Liver (tissue), 8 donors: ENCODE measurements at regions not wholly inside any gene's neighbourhood (a gene's known extent, or its start where the extent isn't known, plus 50 kb on each side); places are given as distances from the start of the nearest gene placed in this dataset.

ENCODE experiments used
- DNase-seq: peaks from one replicate; pipeline ENCODE4 v3.0.0-alpha.2; 2017; ENCODE audit warnings: low spot score
- H3K27ac ChIP-seq, 2 donors: one replicate each; pipeline ENCODE4 v1.7.0; 2013; ENCODE audit warnings: inconsistent platforms in 2 of 2, low read length in 2 of 2, control low read depth in 1 of 2, low read depth in 1 of 2, mild to moderate bottlenecking in 1 of 2
- H3K27me3 ChIP-seq, 4 donors: one replicate each; pipeline versions ENCODE4 v1.6.1 to v1.7.0; 2013; ENCODE audit warnings: low read length in 3 of 4, inconsistent platforms in 1 of 4, mild to moderate bottlenecking in 1 of 4, moderate library complexity in 1 of 4; ENCODE audit not compliant: control insufficient read depth in 4 of 4, insufficient read depth in 4 of 4
- H3K36me3 ChIP-seq, 4 donors: one replicate each; pipeline versions ENCODE4 v1.6.1 to v1.7.0; 2013; ENCODE audit warnings: low read length in 3 of 4, mild to moderate bottlenecking in 3 of 4, low read depth in 1 of 4, moderate library complexity in 1 of 4; ENCODE audit not compliant: control insufficient read depth in 4 of 4, insufficient read depth in 3 of 4
- H3K4me1 ChIP-seq, 4 donors: one replicate each; pipeline versions ENCODE4 v1.6.1 to v1.7.0; 2013; ENCODE audit warnings: low read length in 3 of 4, mild to moderate bottlenecking in 3 of 4, moderate library complexity in 1 of 4; ENCODE audit not compliant: control insufficient read depth in 4 of 4, insufficient read depth in 4 of 4
- H3K4me3 ChIP-seq, 3 donors: one replicate each; pipeline versions ENCODE4 v1.6.1 to v1.7.0; 2013; ENCODE audit warnings: low read length in 3 of 3, control low read depth in 1 of 3, low read depth in 1 of 3, mild to moderate bottlenecking in 1 of 3
- H3K9ac ChIP-seq, 2 donors: one replicate each; pipeline ENCODE4 v1.7.0; 2013; ENCODE audit warnings: low read length in 2 of 2, mild to moderate bottlenecking in 2 of 2, moderate library complexity in 2 of 2, control low read depth in 1 of 2, low read depth in 1 of 2
- H3K9me3 ChIP-seq, 4 donors: one replicate each; pipeline versions ENCODE4 v1.6.1 to v1.7.0; 2013; ENCODE audit warnings: low read length in 3 of 4; ENCODE audit not compliant: control insufficient read depth in 4 of 4
- EGR1 ChIP-seq, 2 donors: IDR thresholded peaks; 2 replicates each; pipeline ENCODE4 v1.6.1; 2016 to 2018; ENCODE audit warnings: antibody characterized with exemption in 2 of 2, low read depth in 2 of 2
- FOXA1 ChIP-seq: IDR thresholded peaks from 2 replicates; pipeline ENCODE4 v1.6.1; 2016; ENCODE audit warnings: antibody characterized with exemption
- GABPA ChIP-seq, 2 donors: IDR thresholded peaks in 1 of 2; conservative IDR thresholded peaks in 1 of 2; 2 replicates each; pipeline ENCODE4 v1.6.1; 2016; ENCODE audit warnings: antibody characterized with exemption in 2 of 2, mild to moderate bottlenecking in 1 of 2, moderate library complexity in 1 of 2
- HNF4A ChIP-seq, 2 donors: conservative IDR thresholded peaks; 2 replicates each; pipeline ENCODE4 v1.6.1; 2016; ENCODE audit warnings: antibody characterized with exemption in 2 of 2, mild to moderate bottlenecking in 2 of 2
- HNF4G ChIP-seq: IDR thresholded peaks from 2 replicates; pipeline ENCODE4 v1.6.1; 2016; ENCODE audit warnings: antibody characterized with exemption
- JUND ChIP-seq, 2 donors: IDR thresholded peaks; 2 replicates each; pipeline ENCODE4 v1.6.1; 2016; ENCODE audit warnings: antibody characterized with exemption in 2 of 2
- NR2F2 ChIP-seq: IDR thresholded peaks from 2 replicates; pipeline ENCODE4 v1.6.1; 2016; ENCODE audit warnings: antibody characterized with exemption
- RAD21 ChIP-seq, 2 donors: IDR thresholded peaks; 2 replicates each; pipeline ENCODE4 v1.6.1; 2016; ENCODE audit warnings: antibody characterized with exemption in 2 of 2, mild to moderate bottlenecking in 2 of 2
- RXRA ChIP-seq, 2 donors: IDR thresholded peaks; 2 replicates each; pipeline ENCODE4 v1.6.1; 2017 to 2018; ENCODE audit warnings: antibody characterized with exemption in 2 of 2, mild to moderate bottlenecking in 1 of 2
- SP1 ChIP-seq: IDR thresholded peaks from 2 replicates; pipeline ENCODE4 v1.6.1; 2018; ENCODE audit warnings: antibody characterized with exemption, mild to moderate bottlenecking
- TAF1 ChIP-seq: conservative IDR thresholded peaks from 2 replicates; pipeline ENCODE4 v1.6.1; 2016; ENCODE audit warnings: antibody characterized with exemption, mild to moderate bottlenecking
- WGBS: extraction: QIAGEN DNeasy Blood & Tissue Kit; methylation state at CpG from one replicate; pipeline ENCODE4 v1.1.7; 2013; 5-methylcytosine and 5-hydroxymethylcytosine counted together
- TF ChIP-seq, protein P1 (sequence below): IDR thresholded peaks from 2 replicates; pipeline ENCODE4 v1.6.1; 2016; ENCODE audit warnings: antibody characterized with exemption
- TF ChIP-seq, protein P2 (sequence below): IDR thresholded peaks from 2 replicates; pipeline ENCODE4 v1.6.1; 2016; ENCODE audit warnings: antibody characterized with exemption
- TF ChIP-seq, protein P3 (sequence below): fragments of 150-350 bp; IDR thresholded peaks from 2 replicates; pipeline ENCODE4 v1.5.1; 2017; ENCODE audit warnings: improper control_type of control experiment, low read depth, low read length; ENCODE audit not compliant: missing input control
- donor health status: healthy.
- donor health status: healthy.
- donor health status: healthy.
- donor health status: healthy.
- donor health status: healthy.

DNA sequence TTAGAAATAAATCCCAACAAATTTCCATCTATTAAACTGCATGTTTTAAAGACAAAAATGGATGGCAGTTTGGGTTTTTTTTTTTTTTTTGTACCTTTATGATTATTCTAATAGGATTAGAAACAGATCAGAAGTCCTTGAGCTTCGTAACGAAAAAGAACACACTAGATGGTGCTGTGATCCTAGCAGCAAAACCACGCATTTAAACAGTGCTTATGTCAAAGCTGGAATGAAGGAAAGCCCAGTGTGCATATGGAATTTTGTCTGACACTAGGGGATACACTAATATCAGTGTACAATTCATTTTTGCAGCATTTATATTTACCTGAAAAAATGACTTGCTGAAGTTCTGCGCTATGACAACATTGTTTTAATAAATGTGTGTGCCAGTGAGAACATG is 229.1 kb downstream of the VEGFC start:
- Histone ChIP-seq H3K27me3 (no peaks in the 10 kb centered on the region), H3K4me1 (no peaks in the 10 kb centered on the region), H3K27ac (no peak overlapping the region), H3K9ac (no peak overlapping the region), H3K4me3 (no peak overlapping the region), H3K36me3 (no peaks in the 10 kb centered on the region), H3K9me3 (no peaks in the 10 kb centered on the region)
- 66% methylated on average over 4 of the region's 4 CpGs for WGBS
- DNase-seq, result no peak
- TF ChIP-seq, protein P1, sequence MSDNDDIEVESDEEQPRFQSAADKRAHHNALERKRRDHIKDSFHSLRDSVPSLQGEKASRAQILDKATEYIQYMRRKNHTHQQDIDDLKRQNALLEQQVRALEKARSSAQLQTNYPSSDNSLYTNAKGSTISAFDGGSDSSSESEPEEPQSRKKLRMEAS, result no peak
- TF ChIP-seq RAD21 (IDR thresholded peaks at IDR 0.05), result peak; percentile 57 to 60

DNA sequence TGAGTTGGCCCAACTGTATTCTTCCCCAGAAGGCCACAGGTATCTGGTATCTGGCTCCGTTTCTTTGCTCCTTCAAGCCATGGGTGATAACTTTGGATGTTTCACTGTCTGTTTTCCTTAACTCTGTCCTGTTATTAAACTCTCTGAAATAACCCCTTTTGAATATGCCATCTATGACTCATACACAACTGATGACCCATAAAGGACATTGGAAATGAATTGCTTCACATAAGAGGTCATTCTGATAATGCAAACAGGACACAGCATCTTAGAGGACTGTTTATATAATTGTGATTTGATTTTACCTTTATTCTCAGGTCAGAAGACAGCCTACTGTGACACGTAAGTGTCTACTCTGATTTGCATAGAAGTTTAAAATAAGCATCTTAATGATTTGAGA is 227.7 kb downstream of the VEGFC start:
- Histone ChIP-seq H3K27me3 (no peaks in the 10 kb centered on the region), H3K27ac (no peak overlapping the region), H3K4me3 (no peak overlapping the region), H3K9me3 (no peaks in the 10 kb centered on the region), H3K36me3 (no peaks in the 10 kb centered on the region), H3K4me1 (no peaks in the 10 kb centered on the region), H3K9ac (no peak overlapping the region)
- TF ChIP-seq NR2F2, result no peak
- TF ChIP-seq EGR1 (IDR thresholded peaks at IDR 0.05; ENCODE audit: low read depth in 2 of 2), result no peak
- TF ChIP-seq, protein P1, result no peak
- TF ChIP-seq, protein P2, sequence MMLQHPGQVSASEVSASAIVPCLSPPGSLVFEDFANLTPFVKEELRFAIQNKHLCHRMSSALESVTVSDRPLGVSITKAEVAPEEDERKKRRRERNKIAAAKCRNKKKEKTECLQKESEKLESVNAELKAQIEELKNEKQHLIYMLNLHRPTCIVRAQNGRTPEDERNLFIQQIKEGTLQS, result no peak
- no peak for DNase-seq
- 73% methylated on average over 2 of the region's 2 CpGs for WGBS

DNA sequence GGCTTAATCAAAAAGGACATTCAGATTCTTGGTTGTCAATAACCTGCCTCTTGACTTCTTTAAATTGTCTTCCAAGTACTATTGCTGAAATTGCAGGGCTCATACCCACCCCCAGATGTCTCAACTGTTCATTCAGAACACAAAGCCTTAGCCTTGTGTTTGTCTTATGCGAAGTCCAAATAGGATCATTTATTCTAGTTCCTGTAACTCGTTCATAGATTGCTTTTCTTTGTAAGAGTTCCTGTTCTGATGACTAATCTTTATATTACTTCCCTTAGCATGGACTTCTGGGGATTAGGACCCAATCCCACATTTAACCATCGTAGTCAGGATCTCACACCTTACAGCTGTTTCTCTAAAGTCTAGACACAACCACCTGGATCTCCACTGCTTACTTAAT is 226.0 kb downstream of the VEGFC start:
- H3K4me1 ChIP-seq, result no peaks in the 10 kb centered on the region
- 54% methylated on average over 3 of the region's 3 CpGs for WGBS
- H3K27ac ChIP-seq, result no peak overlapping the region
- H3K9me3 ChIP-seq, result peaks cover 0 to 3% (median 0%) of the 10 kb centered on the region in 4 donors
- H3K9ac ChIP-seq, result no peak overlapping the region
- H3K4me3 ChIP-seq, result no peak overlapping the region
- no peaks in the 10 kb centered on the region for H3K27me3 ChIP-seq
- no peaks in the 10 kb centered on the region for H3K36me3 ChIP-seq
- no peak for DNase-seq
- TF ChIP-seq JUND (IDR thresholded peaks at IDR 0.05) (no peak), FOXA1 (no peak), TAF1 (no peak), HNF4G (no peak), HNF4A (conservative IDR thresholded peaks at IDR 0.05) (no peak), GABPA (IDR thresholded peaks at IDR 0.05 in 1 of 2, conservative IDR thresholded peaks at IDR 0.05 in 1 of 2) (no peak), SP1 (no peak), RXRA (IDR thresholded peaks at IDR 0.05) (no peak)
- TF ChIP-seq, protein P3, sequence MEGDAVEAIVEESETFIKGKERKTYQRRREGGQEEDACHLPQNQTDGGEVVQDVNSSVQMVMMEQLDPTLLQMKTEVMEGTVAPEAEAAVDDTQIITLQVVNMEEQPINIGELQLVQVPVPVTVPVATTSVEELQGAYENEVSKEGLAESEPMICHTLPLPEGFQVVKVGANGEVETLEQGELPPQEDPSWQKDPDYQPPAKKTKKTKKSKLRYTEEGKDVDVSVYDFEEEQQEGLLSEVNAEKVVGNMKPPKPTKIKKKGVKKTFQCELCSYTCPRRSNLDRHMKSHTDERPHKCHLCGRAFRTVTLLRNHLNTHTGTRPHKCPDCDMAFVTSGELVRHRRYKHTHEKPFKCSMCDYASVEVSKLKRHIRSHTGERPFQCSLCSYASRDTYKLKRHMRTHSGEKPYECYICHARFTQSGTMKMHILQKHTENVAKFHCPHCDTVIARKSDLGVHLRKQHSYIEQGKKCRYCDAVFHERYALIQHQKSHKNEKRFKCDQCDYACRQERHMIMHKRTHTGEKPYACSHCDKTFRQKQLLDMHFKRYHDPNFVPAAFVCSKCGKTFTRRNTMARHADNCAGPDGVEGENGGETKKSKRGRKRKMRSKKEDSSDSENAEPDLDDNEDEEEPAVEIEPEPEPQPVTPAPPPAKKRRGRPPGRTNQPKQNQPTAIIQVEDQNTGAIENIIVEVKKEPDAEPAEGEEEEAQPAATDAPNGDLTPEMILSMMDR, result no peak
